SK-N-SH treated with all-trans-retinoic acid at 6 μM for 48 hours (cell line): ENCODE measurements at regions not wholly inside any gene's neighbourhood (a gene's known extent, or its start where the extent isn't known, plus 50 kb on each side); places are given as distances from the start of the nearest gene placed in this dataset.

ENCODE experiments used
- ARNTL ChIP-seq: fragments of 450-650 bp; formaldehyde crosslinking; IDR thresholded peaks from 2 replicates; pipeline ENCODE4 v1.5.0; 2020; ENCODE audit warnings: low read depth, mild to moderate bottlenecking, moderate library complexity, borderline replicate concordance
- BACH2 ChIP-seq: fragments of 250-450 bp; sonication (Bioruptor Pico); IDR thresholded peaks from 2 replicates; pipeline ENCODE4 v1.9.0; 2021; ENCODE audit warnings: mild to moderate bottlenecking, borderline replicate concordance
- CREB5 ChIP-seq: fragments of 250-450 bp; sonication (Bioruptor Pico); IDR thresholded peaks from 2 replicates; pipeline ENCODE4 v1.5.1; 2020; ENCODE audit warnings: low read depth, mild to moderate bottlenecking, moderate library complexity
- CSDC2 ChIP-seq: fragments of 250-450 bp; sonication (Bioruptor Pico); IDR thresholded peaks from 2 replicates; pipeline ENCODE4 v1.5.0; 2020; ENCODE audit warnings: mild to moderate bottlenecking, moderate library complexity
- CSRNP3 ChIP-seq: fragments of 250-450 bp; sonication (Bioruptor Pico); IDR thresholded peaks from 2 replicates; pipeline ENCODE4 v1.5.1; 2021; ENCODE audit warnings: mild to moderate bottlenecking, moderate library complexity
- GLIS3 ChIP-seq: fragments of 250-450 bp; sonication (Bioruptor Pico); IDR thresholded peaks from 2 replicates; pipeline ENCODE4 v1.5.0; 2020; ENCODE audit warnings: mild to moderate bottlenecking, moderate library complexity
- ISL1 ChIP-seq: fragments of 250-450 bp; sonication (Bioruptor Pico); IDR thresholded peaks from 2 replicates; pipeline ENCODE4 v2.1.2; 2022; ENCODE audit warnings: mild to moderate bottlenecking, moderate library complexity
- PATZ1 ChIP-seq: fragments of 250-450 bp; sonication (Bioruptor Pico); IDR thresholded peaks from 2 replicates; pipeline ENCODE4 v1.8.0; 2020; ENCODE audit warnings: mild to moderate bottlenecking, moderate library complexity, borderline replicate concordance
- POU6F1 ChIP-seq: fragments of 250-450 bp; sonication (Bioruptor Pico); IDR thresholded peaks from 2 replicates; pipeline ENCODE4 v1.8.0; 2021; ENCODE audit warnings: low read depth, mild to moderate bottlenecking, moderate library complexity, borderline replicate concordance
- RARB ChIP-seq: fragments of 250-450 bp; sonication (Bioruptor Pico); IDR thresholded peaks from 2 replicates; pipeline ENCODE4 v1.8.0; 2021; ENCODE audit warnings: mild to moderate bottlenecking, moderate library complexity
- SNAI2 ChIP-seq: fragments of 250-450 bp; sonication (Bioruptor Pico); IDR thresholded peaks from 2 replicates; pipeline ENCODE4 v1.5.0; 2020; ENCODE audit warnings: mild to moderate bottlenecking, moderate library complexity
- TOX ChIP-seq: fragments of 250-450 bp; sonication (Bioruptor Pico); IDR thresholded peaks from 2 replicates; pipeline ENCODE4 v1.8.0; 2021; ENCODE audit warnings: mild to moderate bottlenecking, moderate library complexity, borderline replicate concordance
- ZFP30 ChIP-seq: fragments of 450-650 bp; formaldehyde crosslinking; IDR thresholded peaks from 2 replicates; pipeline ENCODE4 v1.5.0; 2022; ENCODE audit warnings: mild to moderate bottlenecking, moderate library complexity

- TF ChIP-seq GLIS3 (CRISPR knock-in tag) (no peak), CREB5 (CRISPR knock-in tag) (no peak), ISL1 (no peak), RARB (CRISPR knock-in tag) (no peak), ZFP30 (CRISPR knock-in tag) (no peak), PATZ1 (CRISPR knock-in tag) (no peak), BACH2 (CRISPR knock-in tag) (no peak), CSRNP3 (CRISPR knock-in tag) (no peak), POU6F1 (CRISPR knock-in tag) (no peak), TOX (no peak), SNAI2 (CRISPR knock-in tag) (no peak), ARNTL (CRISPR knock-in tag) (no peak), CSDC2 (CRISPR knock-in tag) (no peak)
Measured at GRCh38 chr22:23384923-23385677, 195.0 kb downstream of the IGLL1 start.
